PFSK-1 (cell line): ENCODE measurements at regions not wholly inside any gene's neighbourhood (a gene's known extent, or its start where the extent isn't known, plus 50 kb on each side); places are given as distances from the start of the nearest gene placed in this dataset.

Experiments used
- FOXP2 ChIP-seq: optimal IDR thresholded peaks from 2 replicates; pipeline ENCODE3; 2011; ENCODE audit warnings: borderline replicate concordance, control low read depth, inconsistent platforms; ENCODE audit not compliant: insufficient read depth; ENCODE audit errors: extremely low read length, extremely low read depth
- POLR2AphosphoS5 ChIP-seq: IDR thresholded peaks from 2 replicates; pipeline ENCODE4 v1.6.1; 2012; ENCODE audit warnings: low read depth, mild to moderate bottlenecking, control low read depth, low read length, moderate library complexity
- SIN3A ChIP-seq: IDR thresholded peaks from 2 replicates; pipeline ENCODE4 v1.6.1; 2012; ENCODE audit warnings: mild to moderate bottlenecking, low read length, moderate library complexity, borderline replicate concordance; ENCODE audit not compliant: insufficient read depth
- TAF1 ChIP-seq: IDR thresholded peaks from 2 replicates; pipeline ENCODE4 v1.6.1; 2012; ENCODE audit warnings: low read length, control low read depth, borderline replicate concordance; ENCODE audit not compliant: insufficient read depth
- TF ChIP-seq, protein P1 (sequence below), 2 experiments: IDR thresholded peaks; 2 replicates each; pipeline versions ENCODE4 v1.6.1 to v1.8.0; 2011 to 2012; ENCODE audit warnings: low read depth in 2 of 2, low read length in 2 of 2, control low read depth in 1 of 2, inconsistent platforms in 1 of 2, mild to moderate bottlenecking in 1 of 2, moderate library complexity in 1 of 2; ENCODE audit not compliant: insufficient read depth in 1 of 2

- TF ChIP-seq SIN3A (no peak), FOXP2 (no peak), POLR2AphosphoS5 (no peak), TAF1 (no peak)
- TF ChIP-seq, protein P1, sequence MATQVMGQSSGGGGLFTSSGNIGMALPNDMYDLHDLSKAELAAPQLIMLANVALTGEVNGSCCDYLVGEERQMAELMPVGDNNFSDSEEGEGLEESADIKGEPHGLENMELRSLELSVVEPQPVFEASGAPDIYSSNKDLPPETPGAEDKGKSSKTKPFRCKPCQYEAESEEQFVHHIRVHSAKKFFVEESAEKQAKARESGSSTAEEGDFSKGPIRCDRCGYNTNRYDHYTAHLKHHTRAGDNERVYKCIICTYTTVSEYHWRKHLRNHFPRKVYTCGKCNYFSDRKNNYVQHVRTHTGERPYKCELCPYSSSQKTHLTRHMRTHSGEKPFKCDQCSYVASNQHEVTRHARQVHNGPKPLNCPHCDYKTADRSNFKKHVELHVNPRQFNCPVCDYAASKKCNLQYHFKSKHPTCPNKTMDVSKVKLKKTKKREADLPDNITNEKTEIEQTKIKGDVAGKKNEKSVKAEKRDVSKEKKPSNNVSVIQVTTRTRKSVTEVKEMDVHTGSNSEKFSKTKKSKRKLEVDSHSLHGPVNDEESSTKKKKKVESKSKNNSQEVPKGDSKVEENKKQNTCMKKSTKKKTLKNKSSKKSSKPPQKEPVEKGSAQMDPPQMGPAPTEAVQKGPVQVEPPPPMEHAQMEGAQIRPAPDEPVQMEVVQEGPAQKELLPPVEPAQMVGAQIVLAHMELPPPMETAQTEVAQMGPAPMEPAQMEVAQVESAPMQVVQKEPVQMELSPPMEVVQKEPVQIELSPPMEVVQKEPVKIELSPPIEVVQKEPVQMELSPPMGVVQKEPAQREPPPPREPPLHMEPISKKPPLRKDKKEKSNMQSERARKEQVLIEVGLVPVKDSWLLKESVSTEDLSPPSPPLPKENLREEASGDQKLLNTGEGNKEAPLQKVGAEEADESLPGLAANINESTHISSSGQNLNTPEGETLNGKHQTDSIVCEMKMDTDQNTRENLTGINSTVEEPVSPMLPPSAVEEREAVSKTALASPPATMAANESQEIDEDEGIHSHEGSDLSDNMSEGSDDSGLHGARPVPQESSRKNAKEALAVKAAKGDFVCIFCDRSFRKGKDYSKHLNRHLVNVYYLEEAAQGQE (IDR thresholded peaks at IDR 0.05; ENCODE audit: insufficient read depth in 1 of 2, low read depth in 2 of 2, low read length in 2 of 2): no peak
These were observed 440.6 kb downstream of the GBE1 start for GRCh38 chr3:81320862-81321261.

- TF ChIP-seq TAF1 (no peak), POLR2AphosphoS5 (no peak), FOXP2 (no peak), SIN3A (no peak)
- TF ChIP-seq, protein P1 (IDR thresholded peaks at IDR 0.05; ENCODE audit: insufficient read depth in 1 of 2, low read depth in 2 of 2, low read length in 2 of 2): no peak
These were observed 446.4 kb downstream of the GBE1 start for GRCh38 chr3:81315030-81315429.

- TF ChIP-seq POLR2AphosphoS5: no peak
- no peak for TF ChIP-seq TAF1
- no peak for TF ChIP-seq SIN3A
- TF ChIP-seq, protein P1 (IDR thresholded peaks at IDR 0.05; ENCODE audit: insufficient read depth in 1 of 2, low read depth in 2 of 2, low read length in 2 of 2): no peak
- TF ChIP-seq FOXP2: no peak
These were observed 450.1 kb downstream of the GBE1 start for GRCh38 chr3:81311321-81311720.

- no peak for TF ChIP-seq SIN3A
- TF ChIP-seq, protein P1 (IDR thresholded peaks at IDR 0.05; ENCODE audit: insufficient read depth in 1 of 2, low read depth in 2 of 2, low read length in 2 of 2): no peak
- no peak for TF ChIP-seq TAF1
- TF ChIP-seq POLR2AphosphoS5: no peak
- TF ChIP-seq FOXP2: no peak
These were observed 453.1 kb downstream of the GBE1 start for GRCh38 chr3:81308306-81308705.

- TF ChIP-seq, protein P1 (IDR thresholded peaks at IDR 0.05; ENCODE audit: insufficient read depth in 1 of 2, low read depth in 2 of 2, low read length in 2 of 2): no peak
These were observed 454.2 kb downstream of the GBE1 start for GRCh38 chr3:81307221-81307620.
